HCT116 (cell line): ENCODE measurements at regions not wholly inside any gene's neighbourhood (a gene's known extent, or its start where the extent isn't known, plus 50 kb on each side); places are given as distances from the start of the nearest gene placed in this dataset.

Experiments
- CTCF ChIP-seq, 3 experiments: fragments of 200-600 bp in 1 of 3; sonication (generic) in 1 of 3; IDR thresholded peaks in 2 of 3; conservative IDR thresholded peaks in 1 of 3; 2 replicates each; pipeline ENCODE4 v1.5.1; 2012 to 2017; ENCODE audit warnings: low read depth in 2 of 3, low read length in 2 of 3, antibody characterized with exemption in 1 of 3, borderline replicate concordance in 1 of 3, control low read depth in 1 of 3, mild to moderate bottlenecking in 1 of 3, mixed read lengths in 1 of 3, mixed run types in 1 of 3, moderate library complexity in 1 of 3; ENCODE audit not compliant: insufficient read depth in 1 of 3
- JUND ChIP-seq: IDR thresholded peaks from 2 replicates; pipeline ENCODE4 v1.6.1; 2012
- POLR2A ChIP-seq: IDR thresholded peaks from 2 replicates; pipeline ENCODE4 v1.7.0; 2011; ENCODE audit warnings: borderline replicate concordance; ENCODE audit not compliant: insufficient read depth, insufficient read length; ENCODE audit errors: extremely low read depth
- POLR2AphosphoS5 ChIP-seq: IDR thresholded peaks from 2 replicates; pipeline ENCODE4 v1.6.1; 2011; ENCODE audit warnings: mild to moderate bottlenecking, low read depth, low read length, moderate library complexity
- RAD21 ChIP-seq: IDR thresholded peaks from 2 replicates; pipeline ENCODE4 v1.6.1; 2012; ENCODE audit warnings: low read depth, mild to moderate bottlenecking
- REST ChIP-seq: IDR thresholded peaks from 2 replicates; pipeline ENCODE4 v1.6.1; 2012; ENCODE audit warnings: low read depth
- SIN3A ChIP-seq: IDR thresholded peaks from 2 replicates; pipeline ENCODE4 v1.6.1; 2012; ENCODE audit warnings: low read depth
- SP1 ChIP-seq: IDR thresholded peaks from 2 replicates; pipeline ENCODE4 v1.6.1; 2012; ENCODE audit warnings: low read depth
- YY1 ChIP-seq: IDR thresholded peaks from 2 replicates; pipeline ENCODE4 v1.6.1; 2011; ENCODE audit warnings: low read length, low read depth, moderate library complexity, mild to moderate bottlenecking; ENCODE audit not compliant: insufficient replicate concordance; ENCODE audit errors: extremely low read depth
- TF ChIP-seq, protein P1 (sequence below): IDR thresholded peaks from 2 replicates; pipeline ENCODE4 v1.6.1; 2012

- TF ChIP-seq RAD21, result no peak
- TF ChIP-seq JUND, result no peak
- TF ChIP-seq CTCF (IDR thresholded peaks at IDR 0.05 in 2 of 3, conservative IDR thresholded peaks at IDR 0.05 in 1 of 3; ENCODE audit: borderline replicate concordance in 1 of 3, insufficient read depth in 1 of 3, low read depth in 2 of 3, low read length in 2 of 3), result no peak
- TF ChIP-seq POLR2AphosphoS5, result no peak
- TF ChIP-seq POLR2A, result no peak
- TF ChIP-seq YY1, result no peak
- TF ChIP-seq, protein P1, sequence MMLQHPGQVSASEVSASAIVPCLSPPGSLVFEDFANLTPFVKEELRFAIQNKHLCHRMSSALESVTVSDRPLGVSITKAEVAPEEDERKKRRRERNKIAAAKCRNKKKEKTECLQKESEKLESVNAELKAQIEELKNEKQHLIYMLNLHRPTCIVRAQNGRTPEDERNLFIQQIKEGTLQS, result no peak
- no peak for TF ChIP-seq REST
- no peak for TF ChIP-seq SIN3A
- TF ChIP-seq SP1, result no peak
Measured at GRCh38 chr10:120209124-120209762, 247.8 kb upstream of the PLPP4 start.
